ENCODE measurements at regions not wholly inside any gene's neighbourhood (a gene's known extent, or its start where the extent isn't known, plus 50 kb on each side); places are given as distances from the start of the nearest gene placed in this dataset.
"Not testable (repeated sequence)": the region's sequence is repeated elsewhere in the genome, so short reads cannot be mapped to it uniquely, and the experiment has no call there.

DNA sequence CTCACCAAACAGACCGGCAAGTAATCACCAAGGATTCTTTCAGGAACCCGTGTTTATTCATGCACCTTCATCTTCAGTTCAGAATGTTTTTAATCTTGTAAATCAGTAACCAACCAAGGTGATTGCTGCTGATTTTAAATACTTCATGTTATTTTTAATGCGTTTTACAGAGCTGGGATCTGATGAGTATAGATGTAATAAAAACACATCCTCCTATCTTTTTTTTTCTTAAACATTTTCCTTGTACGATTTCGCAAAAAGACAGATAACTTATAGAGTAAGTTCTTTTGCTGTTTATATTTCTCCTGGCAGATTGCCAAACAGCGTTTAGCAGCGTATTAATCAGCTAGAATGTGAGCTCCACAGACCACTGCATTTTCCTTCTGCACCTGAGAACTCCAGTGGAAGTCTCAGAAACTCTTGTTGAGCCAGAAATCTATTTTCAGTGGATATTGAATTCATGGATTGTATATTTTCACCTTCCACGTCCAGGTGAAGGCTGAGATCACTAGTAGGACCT, 397.8 kb upstream of the NRP1 start:
- no peak for DNase-seq

DNA sequence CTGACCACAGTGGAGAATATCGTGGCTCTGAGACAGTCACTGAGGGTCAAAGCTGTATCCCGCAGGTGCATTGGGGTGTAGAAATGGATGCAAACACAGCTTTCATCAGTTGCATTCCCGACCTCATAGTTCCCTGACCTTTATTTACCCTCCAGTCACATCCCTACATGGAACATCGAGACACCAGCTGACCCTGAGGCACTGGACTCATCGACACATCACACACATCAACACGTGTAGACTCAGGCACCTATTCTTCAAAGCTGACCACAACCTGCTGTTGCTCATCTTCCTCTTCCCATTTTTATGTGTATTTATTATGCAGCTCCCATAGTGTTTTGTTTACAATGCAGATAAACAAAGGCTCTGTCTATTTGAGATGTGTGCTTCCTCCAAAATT, 396.9 kb upstream of the NRP1 start:
- DNase-seq: no peak

DNA sequence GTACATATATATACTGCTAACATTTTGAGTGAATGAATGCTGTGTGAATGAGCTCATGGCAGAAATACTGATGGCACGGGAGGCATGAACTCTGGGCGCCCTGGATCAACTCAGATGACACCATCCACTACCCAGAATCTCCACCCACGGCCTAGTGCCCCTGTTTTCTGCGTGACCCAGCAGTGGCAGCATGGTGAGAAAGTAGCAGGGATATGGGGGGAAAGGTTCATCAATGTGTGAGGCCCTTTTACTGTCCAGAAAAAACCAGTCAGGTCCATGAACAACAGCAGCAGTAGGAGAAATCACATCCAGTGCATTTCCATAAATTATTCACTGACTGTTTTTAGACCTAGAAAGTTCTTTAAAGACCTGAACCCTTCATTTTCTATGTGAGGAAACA, 391.0 kb upstream of the NRP1 start:
- DNase-seq: no peak

DNA sequence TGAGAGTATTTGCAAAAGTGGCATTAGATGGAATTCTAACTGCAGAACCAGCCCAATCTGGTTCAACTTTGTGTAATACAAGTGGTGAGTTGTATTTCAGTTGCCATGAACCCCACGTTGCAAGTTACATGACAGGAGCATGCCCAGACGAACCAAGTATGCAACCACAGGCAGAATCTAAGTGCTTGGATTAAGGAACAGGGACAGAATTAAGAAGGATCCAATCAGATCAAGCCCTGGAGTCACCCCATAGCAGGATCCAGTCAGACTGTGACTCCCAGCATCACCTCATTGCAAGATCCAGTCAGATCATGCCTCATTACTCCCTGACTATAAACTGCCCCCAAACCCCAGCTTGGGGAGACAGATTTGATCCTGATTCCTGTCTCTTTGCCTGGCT, 388.7 kb upstream of the NRP1 start:
- no peak for DNase-seq

DNA sequence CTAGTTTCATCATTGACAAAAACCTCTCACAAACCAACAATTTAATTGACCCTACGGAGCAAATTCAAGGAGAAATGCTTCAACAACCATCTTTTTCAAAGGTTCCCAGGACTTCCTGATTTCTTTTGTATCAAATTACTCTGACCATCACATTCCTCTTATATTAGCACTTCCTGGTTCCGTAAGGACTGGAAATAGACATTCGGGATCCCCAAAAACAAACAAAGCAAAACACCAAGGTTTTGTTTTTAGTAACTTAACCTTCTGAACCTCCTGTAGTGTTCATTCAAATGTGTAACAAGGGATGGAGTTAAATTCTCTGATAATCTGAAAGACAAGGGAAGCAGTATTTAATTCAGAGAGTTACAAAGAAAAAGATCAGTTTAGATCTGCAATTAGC, 387.6 kb upstream of the NRP1 start:
- no peak for DNase-seq

DNA sequence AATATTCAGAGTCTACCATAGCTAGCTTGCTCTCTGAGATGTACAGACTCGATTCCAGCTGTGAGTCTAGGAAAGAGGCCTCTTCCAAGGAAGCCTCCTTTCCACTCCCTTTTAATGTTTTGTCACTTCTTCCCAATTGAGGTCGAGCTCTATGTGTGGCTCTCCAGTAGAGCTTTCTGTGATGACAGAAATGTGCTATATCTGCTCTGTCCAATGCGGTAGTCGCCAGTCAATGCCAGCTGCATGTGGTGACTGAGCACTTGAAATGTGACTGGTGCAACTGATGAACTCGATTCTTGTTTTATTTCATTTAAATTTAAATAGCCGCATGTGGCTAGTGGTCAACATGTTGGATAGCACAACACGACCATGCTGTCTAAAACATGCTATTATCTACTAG, 387.0 kb upstream of the NRP1 start:
- DNase-seq: no peak

DNA sequence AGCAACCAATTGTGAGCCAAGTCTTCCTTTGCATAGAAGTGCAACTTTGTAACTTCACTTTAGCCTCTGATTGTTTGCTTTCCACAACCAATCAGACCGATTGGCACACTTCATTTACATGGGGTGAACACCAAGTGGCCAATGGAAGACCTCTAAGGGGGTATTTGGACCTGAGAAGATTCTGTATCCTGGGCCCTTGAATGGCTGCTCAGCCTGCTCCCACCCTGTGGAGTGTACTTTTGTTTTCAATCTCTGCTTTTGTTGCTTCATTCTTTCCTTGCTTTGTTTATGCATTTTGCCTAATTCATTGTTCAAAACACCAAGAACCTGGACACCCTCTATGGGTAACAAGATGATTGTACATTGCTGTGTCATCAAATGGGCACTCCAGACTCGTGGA, 385.7 kb upstream of the NRP1 start:
- no peak for DNase-seq

DNA sequence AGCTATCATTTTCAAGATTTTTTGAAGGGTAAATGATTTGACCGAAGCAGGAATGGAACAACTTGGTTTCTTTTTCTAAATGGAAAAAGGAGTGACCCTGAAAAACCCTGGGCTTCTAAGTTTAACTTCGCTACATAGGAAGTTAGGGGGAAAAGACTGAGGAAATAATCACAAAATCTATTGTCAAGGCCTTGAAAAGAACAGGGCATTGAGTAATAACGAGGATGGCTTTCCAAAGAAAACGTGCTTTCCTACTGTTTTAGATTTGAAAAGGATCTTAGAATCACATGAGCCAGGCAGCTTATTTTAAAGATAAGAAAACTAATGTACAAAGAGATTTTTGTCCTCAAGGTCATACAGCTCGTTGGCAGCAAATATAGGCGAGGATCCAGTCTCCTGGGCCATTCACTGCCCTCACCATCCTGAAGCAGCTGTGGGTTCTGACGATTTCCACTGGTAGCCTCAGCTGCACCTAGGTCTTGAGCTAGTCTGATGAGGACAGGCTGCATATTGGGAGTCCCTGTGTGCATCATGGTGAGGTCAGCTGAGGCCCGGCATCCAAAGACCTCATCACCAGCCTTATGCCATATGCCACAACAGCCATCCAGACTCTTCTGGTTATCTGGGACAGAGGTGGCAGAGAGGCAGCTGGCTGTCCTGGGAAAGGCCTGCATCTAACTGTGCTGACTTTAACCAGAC, 384.7 kb upstream of the NRP1 start:
- no peak for DNase-seq

DNA sequence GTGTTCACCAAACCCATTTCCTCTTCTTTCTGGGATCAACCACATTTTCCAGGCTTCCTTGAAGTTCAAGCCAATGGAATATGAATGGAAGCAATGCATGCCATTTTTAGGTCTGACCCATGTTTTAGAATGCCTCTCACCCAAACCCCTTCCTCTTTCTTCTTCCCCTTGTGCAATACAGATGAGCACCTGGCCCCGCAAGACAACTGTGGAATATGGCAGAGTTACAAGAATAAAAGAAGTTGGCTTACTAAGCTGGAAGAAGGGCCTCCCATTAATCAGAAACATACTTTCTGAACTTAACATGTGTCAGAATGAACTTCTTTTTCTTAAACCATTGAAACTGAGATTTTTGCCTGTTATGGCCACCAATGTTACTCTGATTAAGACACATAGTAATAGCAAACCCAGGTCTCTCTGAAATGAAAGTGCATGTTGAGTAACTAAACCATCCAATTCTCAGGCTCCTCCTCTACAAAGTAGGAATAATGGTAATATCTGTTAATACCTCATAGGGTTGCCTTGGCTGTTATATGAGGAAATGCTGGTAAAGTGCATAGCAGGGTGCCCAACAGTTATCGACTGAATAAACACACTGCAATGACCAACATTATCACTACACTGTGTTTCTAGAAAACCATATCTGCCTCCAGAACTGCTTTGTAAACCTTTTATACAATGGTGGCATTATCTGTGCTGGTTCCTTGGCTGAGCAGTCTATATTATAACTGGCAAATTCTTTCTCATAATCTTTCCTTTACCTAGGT, 382.2 kb upstream of the NRP1 start:
- DNase-seq: no peak

DNA sequence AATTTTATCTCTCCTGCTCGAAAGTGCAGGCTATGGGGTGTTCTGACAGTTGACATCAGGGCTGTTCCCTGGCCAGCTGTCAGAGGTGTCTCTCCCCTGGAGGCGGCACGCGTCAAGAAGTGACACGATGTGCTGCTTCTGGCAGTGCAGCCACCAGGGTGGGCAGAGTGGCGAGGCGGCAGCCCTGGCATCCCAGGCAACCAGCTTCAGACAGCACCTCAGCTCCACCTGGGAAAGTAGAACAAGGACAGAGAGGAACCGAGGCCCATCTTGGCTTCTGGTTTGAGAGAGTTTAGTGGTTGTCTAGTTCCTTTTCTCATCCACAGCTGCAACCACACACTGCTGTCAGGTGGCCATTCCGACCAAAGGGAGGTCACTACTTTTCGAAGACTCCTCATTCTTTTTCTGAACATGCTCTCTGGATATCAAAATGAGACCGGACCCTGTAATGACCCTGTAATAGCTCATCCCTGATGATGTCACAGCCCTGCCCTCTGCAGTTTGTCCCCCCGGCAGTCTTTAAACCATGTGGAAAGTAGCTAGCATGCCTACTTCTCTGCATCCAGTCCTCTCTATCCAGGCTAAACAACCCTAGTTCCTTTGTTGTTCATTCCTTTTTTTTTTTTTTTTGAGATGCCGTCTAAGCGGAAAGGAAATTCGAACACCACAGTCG, 381.0 kb upstream of the NRP1 start:
- no peak for DNase-seq

DNA sequence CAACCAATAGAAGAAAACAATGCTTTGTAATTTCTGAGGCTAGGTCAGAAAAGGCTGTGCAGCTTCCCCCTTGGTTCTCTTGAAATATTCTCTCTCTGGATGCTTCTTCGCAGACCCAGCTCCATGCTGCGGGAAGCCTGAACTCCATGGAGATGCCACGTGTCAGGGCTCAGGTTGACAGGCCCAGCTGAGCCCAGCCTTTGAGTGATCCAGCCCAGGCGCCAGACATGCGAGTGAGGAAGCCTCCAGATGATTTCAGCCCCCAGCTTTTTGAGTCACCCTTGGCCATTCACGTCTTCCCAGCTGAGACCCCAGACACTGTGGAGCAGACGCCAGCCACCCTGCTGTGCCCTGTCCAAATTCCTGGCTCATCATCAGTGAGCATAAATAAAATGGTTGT, 378.4 kb upstream of the NRP1 start:
- DNase-seq: no peak

DNA sequence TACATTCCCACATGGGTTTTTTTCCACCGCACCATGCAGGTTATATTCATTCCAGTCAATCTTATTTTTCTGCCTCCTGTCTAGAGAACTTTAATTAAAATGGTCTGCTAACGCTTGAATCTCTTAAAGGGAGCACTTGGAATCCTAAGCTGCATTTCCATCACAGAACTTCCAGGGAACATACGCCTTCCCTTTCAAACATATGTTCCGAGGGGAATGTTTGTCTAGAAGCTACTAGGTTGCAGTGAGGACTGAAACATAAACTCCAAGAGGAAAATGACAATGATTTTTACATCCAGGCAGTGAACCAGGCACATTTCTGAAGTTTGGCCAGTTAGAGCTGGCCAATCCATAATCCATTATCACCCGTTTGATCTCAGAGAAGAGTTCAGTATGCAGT, 375.5 kb upstream of the NRP1 start:
- no peak for DNase-seq

DNA sequence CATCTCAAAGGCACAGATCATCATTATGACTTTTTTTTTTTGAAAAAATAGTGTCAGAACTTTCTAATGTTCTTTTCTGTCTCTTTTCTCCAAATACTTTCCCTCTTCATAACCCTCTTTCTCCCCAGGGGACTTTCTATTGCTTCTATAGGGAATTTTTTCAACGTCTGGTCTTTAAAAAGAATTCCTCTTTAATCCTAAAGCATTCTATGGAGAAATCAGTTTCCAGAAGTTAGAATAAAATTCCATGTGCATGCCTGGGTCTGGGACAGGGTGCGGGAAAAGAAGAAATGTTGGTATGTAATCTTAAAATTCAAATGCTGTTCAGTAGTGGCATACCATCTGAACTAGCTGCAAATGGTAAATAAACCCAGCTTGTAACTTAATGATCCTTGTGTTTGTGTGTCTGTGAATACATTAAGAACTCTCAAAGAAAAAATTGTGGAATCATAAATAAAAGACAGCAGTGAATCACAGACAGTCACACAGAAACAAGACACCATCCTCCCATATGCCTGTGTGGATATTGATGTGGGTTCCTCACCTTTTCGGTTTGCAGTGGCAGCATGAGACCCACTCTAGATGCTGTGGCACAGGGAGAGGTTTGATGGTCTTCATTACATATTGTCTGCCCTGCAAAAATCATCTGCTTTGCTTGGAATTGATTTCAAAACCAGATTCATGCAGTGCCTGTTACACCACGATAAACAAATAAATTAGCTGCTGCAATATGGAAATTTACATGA, 374.7 kb upstream of the NRP1 start:
- DNase-seq: no peak

DNA sequence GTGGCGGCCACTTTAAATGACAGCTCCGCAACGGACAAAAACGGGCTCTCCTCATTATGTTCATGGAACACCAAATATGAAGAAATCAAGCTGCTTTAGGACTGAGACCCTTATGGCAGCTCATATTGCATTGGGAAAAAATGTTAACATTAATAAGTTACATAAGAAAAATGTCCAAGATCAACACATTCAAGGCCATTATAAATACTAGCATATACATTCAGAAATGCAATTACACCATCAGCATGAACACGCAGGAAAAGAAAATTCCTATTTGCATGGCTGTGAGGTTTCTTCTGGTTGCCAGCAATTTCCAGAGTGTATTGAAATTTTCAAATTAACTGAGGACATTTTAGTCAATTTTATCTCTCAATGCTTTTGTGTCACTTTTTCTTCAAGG, 374.1 kb upstream of the NRP1 start:
- no peak for DNase-seq

DNA sequence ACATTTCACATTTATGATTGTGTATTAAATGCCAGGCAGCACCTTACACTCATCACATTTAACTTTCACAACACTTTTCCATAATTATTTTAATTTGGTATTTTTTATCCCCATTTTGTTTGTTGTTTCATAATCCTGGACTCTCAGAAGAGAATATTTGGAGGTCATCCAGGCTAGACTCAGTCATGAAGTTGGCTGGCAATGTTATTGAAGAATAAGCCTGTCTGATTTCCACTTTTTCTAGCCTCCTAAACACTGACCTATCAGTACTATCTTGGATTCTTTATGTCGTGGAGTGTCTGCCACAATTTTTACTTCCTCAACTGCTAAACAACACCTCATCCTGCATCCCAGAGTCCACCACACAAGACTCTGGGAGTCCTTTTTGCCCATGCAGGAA, 372.3 kb upstream of the NRP1 start:
- DNase-seq: no peak

DNA sequence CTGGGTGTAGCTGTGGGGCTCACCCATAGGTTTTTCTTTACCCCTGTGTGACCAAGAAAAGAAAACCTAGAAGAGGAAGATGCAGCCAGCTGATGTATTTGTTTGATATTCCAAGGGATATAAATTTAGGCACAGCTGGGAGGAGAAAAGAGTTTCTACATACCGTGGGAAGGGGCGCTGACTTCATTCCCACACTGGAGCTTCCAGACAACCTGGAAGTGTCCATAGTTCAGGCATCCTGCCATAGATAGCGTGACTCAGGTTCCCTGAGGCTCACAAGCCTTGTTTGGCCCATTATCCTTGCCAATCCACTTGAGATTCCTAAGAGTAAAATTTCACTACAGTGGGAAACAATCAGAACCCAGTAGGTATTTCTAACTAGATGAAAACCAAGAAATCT, 371.7 kb upstream of the NRP1 start:
- DNase-seq: no peak

DNA sequence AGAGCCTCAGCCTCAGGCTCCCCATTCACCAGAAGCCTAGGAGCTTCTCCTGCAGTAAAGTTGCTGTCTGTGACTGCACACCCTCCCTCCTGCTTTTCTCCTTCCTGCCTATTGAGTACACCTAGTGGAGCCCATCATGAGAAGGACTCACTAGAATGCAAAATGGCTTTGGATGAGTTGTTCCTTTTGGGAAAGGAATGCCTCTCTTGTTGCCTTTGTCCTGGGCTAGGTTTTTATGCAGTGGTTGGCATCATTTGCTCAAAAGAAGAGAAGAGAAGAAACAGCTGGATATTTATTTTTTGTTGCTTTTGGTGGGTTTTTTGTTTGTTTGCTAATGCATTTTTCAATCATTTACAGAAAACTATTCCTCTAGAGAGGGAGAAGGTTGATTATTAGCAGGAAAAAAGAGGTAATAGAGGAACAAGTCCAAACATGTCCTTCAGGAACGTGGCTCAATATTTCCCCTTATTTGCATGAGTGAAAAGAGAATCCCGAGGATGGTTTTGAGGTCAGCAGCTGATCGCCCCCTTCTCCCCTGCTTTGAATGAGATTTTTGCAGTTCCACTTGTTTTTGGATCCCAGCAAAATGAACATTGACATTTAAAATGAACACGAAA, 369.9 kb upstream of the NRP1 start:
- DNase-seq: no peak

DNA sequence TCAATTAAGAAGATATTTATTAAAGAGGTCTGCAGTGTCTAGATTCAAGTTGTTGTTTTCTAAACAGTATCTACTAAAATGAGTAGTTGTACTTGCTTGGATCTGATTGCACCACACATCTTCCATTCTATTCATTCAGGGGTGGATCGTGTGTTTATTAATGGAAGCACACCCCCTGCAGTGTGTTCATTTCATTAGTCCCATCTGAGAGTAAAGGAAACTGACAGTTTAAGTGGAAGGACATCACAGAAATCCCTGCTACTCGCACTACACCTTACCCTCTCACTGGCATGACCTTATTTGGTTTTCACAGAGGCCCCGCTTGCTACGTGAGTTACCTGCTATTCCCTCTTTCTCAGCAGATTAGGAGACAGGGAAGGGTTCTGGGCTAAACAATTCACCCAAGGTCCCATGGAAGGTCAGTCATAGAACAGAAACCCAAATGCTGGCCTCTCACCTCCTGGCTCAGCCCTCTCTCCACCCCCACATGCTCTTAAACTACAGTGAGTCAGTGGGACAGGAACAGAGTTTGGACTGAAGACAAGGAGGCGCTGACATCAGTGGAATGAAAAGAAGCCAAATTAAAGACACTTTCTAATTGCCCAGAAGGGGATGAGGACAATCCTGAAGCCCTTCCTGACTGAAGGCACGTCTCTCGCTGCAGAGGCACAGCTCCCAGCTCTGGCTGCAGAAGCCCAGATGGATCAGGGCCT, 369.2 kb upstream of the NRP1 start:
- no peak for DNase-seq

DNA sequence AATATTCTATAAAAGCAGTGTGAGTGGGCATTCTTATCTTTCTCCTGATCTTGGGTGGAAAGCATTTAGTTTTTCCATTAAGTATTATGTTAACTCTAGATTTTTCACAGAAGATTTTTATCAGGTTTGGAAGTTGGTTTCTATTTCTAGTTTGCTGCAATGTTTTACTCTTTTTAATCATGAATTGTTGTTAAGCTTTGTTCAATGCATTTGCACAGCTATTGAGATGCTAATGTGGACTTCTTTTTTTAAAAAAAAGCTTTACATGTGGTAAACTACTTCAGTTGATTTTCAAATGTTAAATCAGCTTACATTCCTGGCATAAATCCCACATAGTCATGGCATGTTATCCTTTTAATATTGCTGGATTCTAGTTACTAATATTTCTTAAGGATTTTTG, 363.6 kb upstream of the NRP1 start:
- DNase-seq: no peak

DNA sequence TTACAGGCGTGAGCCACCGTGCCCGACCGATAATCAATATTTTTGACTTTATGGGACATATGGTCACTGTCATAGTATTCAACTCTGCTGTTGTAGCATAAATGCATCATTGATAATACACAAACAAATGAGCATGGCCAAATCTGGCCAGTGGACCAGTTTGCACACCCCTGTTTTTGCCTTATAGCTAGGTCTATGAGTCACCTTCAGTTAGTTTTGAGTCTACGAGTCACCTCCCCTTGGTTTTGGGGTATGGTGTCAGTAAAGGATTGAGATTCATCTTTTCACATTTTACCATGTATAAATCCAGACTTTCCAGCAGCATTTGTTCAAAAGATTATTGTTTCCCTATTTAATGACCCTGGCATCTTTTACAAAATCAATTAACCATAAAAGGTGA, 362.5 kb upstream of the NRP1 start:
- DNase-seq: no peak

DNA sequence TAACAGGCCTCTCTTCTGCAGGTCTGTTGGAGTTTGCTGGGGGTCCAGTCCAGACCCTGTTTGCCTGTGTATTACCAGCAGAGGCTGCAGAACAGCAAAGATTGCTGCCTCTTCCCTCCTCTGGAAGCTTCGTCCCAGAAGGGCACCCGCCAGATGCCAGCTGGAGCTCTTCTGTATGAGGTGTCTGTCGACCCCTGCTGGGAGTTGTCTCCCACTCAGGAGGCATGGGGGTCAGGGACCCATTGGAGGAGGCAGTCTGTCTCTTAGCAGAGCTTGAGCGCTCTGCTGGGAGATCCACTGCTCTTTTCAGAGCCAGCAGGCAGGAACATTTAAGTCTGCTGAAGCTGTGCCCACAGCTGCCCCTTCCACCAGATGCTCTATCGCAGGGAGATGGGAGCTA, 361.1 kb upstream of the NRP1 start:
- no peak for DNase-seq

DNA sequence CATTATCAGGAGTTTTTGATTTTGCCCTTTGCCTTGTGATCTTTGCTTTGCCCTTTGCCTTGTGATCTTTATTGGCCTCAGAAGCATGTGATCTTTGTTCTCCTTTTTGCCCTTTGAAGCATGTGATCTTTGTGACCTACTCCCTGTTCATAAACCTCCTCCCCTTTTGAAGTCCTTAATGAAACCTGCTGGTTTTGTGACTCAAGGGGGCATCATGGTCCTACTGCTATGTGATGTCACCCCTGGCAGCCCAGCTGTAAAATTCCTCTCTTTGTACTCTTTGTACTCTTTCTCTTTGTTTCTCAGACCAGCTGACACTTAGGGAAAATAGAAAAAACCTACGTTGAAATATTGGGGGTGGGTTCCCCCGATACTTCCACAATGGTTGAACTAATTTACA, 356.1 kb upstream of the NRP1 start:
- not testable (repeated sequence) for DNase-seq
